Adrenal gland (tissue), 9 donors: ENCODE measurements at regions not wholly inside any gene's neighbourhood (a gene's known extent, or its start where the extent isn't known, plus 50 kb on each side); places are given as distances from the start of the nearest gene placed in this dataset.
A peak's percentile ranks its signal among the peaks of the same experiment; 100 is the strongest.

ENCODE experiments used
- DNase-seq, 7 donors: peaks; one replicate each; pipeline ENCODE4 v3.0.0-alpha.2; 2019 to 2020
- H3K27ac ChIP-seq, 5 donors: fragments of 200-600 bp; sonication (generic) in 4 of 5; 1 replicate in 3 of 5; 2 replicates in 2 of 5; pipeline versions ENCODE4 v1.5.1 to v1.8.0; 2016 to 2020; ENCODE audit warnings: mild to moderate bottlenecking in 1 of 5
- H3K27me3 ChIP-seq: fragments of 200-600 bp; 2 replicates; pipeline ENCODE4 v1.8.0; 2021
- H3K36me3 ChIP-seq, 2 donors: fragments of 200-600 bp; replicated peaks in 1 of 2; 1 replicate in 1 of 2; 2 replicates in 1 of 2; pipeline versions ENCODE4 v1.5.1 to v1.8.0; 2018 to 2022
- H3K4me1 ChIP-seq, 2 donors: fragments of 200-600 bp; replicated peaks in 1 of 2; 1 replicate in 1 of 2; 2 replicates in 1 of 2; pipeline versions ENCODE4 v1.5.1 to v1.8.0; 2018 to 2021
- H3K4me3 ChIP-seq, 4 donors: fragments of 200-600 bp; sonication (generic) in 3 of 4; one replicate each; pipeline ENCODE4 v1.5.1; 2016 to 2018
- H3K9me3 ChIP-seq, 3 donors: fragments of 200-600 bp; sonication (generic) in 1 of 3; replicated peaks in 1 of 3; 1 replicate in 2 of 3; 2 replicates in 1 of 3; pipeline versions ENCODE4 v1.5.1 to v1.8.0; 2016 to 2021
- POLR2A ChIP-seq, 2 donors: fragments of 450-650 bp; IDR thresholded peaks; one replicate each; pipeline ENCODE4 v1.6.1; 2017; ENCODE audit warnings: antibody characterized with exemption in 2 of 2, mild to moderate bottlenecking in 2 of 2, moderate library complexity in 1 of 2
- WGBS, 4 donors: extraction: QIAGEN DNeasy Blood & Tissue Kit in 2 of 4; methylation state at CpG; one replicate each; pipeline versions ENCODE4 v1.1.5 to v1.1.7; 2013 to 2017; 5-methylcytosine and 5-hydroxymethylcytosine counted together
- intact Hi-C, 2 donors: fragments of 100-400 bp; cut with DNase I; formaldehyde crosslinking; loops; one replicate each; pipeline versions ENCODE4 v1.14.1 to v1.15.0; 2022 to 2023
- TF ChIP-seq, protein P1 (sequence below), 6 experiments: fragments of 450-650 bp in 4 of 6; fragments of 200-600 bp in 2 of 6; sonication (generic) in 1 of 6; IDR thresholded peaks; 1 replicate in 5 of 6; 2 replicates in 1 of 6; pipeline versions ENCODE4 v1.5.1 to v1.8.0; 2016 to 2021; ENCODE audit warnings: antibody characterized with exemption in 6 of 6, mild to moderate bottlenecking in 2 of 6, moderate library complexity in 1 of 6
- donor health status: healthy with polysubstance abuse.
- donor health status: Bipolar disorder and iron deficiency.
- donor health status: DM: yes; HTN: yes; CAD: no.
- donor health status: DM: no; HTN: no; CAD: no.
- donor health status: DM: no; HTN: no; CAD: no.

DNA sequence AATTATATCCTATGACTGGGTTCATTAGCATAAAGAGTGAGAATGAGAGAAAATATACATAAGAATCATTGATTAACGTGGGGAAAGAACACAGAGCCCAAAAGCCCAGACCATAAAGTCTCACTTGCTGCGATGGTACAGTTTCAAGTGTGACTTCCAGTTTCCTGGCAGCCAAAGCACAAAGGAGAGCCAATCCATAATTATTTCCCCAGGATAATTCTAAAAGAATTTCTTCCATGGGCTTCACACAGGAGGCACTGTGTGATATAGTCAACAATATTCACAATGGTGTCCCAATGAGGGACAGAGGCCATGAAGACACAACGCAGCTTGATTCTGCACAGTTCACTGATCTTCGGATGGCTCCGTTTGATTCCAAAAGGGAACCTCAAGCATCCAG, 321.6 kb downstream of the PLPP3 start:
- TF ChIP-seq, protein P1, sequence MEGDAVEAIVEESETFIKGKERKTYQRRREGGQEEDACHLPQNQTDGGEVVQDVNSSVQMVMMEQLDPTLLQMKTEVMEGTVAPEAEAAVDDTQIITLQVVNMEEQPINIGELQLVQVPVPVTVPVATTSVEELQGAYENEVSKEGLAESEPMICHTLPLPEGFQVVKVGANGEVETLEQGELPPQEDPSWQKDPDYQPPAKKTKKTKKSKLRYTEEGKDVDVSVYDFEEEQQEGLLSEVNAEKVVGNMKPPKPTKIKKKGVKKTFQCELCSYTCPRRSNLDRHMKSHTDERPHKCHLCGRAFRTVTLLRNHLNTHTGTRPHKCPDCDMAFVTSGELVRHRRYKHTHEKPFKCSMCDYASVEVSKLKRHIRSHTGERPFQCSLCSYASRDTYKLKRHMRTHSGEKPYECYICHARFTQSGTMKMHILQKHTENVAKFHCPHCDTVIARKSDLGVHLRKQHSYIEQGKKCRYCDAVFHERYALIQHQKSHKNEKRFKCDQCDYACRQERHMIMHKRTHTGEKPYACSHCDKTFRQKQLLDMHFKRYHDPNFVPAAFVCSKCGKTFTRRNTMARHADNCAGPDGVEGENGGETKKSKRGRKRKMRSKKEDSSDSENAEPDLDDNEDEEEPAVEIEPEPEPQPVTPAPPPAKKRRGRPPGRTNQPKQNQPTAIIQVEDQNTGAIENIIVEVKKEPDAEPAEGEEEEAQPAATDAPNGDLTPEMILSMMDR (IDR thresholded peaks at IDR 0.05) = no peak
- no peak for TF ChIP-seq POLR2A (IDR thresholded peaks at IDR 0.05)
- intact Hi-C loops = no loop called here
- H3K27me3 ChIP-seq = no peaks in the 10 kb centered on the region
- H3K4me1 ChIP-seq = peaks cover 9 to 17% of the 10 kb centered on the region in 2 donors
- no peaks in the 10 kb centered on the region for H3K9me3 ChIP-seq
- no peak overlapping the region for H3K27ac ChIP-seq
- 87 to 94% (median 89%) methylated on average over 5 of the region's 5 CpGs for WGBS, 4 donors
- H3K36me3 ChIP-seq = no peaks in the 10 kb centered on the region
- DNase-seq = no peak
- H3K4me3 ChIP-seq = no peak overlapping the region

DNA sequence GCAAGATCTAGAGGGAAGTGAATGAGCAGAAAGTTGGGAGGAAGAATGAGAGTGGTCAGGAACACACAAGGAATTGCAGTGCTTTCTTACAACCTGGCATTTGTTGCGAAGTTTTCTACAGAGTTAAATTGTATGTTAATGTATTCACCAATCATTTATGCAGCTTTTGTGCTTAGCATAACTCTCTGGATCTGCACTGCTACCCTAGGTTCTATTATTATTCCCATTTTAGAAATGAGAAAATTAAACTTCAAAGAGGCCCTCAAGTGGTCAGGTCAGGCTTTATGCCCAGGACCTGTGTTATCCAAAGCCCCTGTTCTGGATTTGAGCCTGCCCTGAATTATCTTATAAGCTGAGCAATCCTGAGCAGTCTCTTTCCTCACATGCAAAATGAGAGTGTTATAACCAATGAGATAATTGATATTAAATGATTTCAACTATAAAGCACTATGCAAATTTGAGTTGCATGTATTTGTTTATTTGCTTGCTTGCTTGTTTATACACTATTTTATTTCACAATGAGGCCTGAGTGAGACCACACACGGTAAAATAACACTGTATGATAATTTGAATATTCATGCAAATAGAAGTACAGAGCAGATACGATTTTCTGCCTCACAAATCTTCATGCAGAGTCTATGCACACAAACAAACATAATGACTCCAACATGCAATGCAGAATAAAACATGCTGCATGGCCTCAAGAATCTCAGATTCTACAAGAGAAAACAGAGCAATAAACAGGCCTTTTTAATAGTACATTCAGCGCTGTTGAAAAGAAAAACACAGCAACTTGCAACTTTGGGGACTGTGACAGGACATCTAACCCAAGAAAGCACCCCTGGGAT, 323.0 kb downstream of the PLPP3 start:
- no peak for DNase-seq
- Histone ChIP-seq H3K27me3 (no peaks in the 10 kb centered on the region), H3K9me3 (no peaks in the 10 kb centered on the region), H3K4me1 (peaks cover 9 to 17% of the 10 kb centered on the region in 2 donors), H3K4me3 (no peak overlapping the region), H3K27ac (peak overlapping the region in 1 of 5 donors; percentile 70), H3K36me3 (no peaks in the 10 kb centered on the region)
- 72 to 83% (median 78%) methylated on average over 4 of the region's 4 CpGs for WGBS, 4 donors
- intact Hi-C loops = no loop called here
- TF ChIP-seq, protein P1 (IDR thresholded peaks at IDR 0.05) = no peak

DNA sequence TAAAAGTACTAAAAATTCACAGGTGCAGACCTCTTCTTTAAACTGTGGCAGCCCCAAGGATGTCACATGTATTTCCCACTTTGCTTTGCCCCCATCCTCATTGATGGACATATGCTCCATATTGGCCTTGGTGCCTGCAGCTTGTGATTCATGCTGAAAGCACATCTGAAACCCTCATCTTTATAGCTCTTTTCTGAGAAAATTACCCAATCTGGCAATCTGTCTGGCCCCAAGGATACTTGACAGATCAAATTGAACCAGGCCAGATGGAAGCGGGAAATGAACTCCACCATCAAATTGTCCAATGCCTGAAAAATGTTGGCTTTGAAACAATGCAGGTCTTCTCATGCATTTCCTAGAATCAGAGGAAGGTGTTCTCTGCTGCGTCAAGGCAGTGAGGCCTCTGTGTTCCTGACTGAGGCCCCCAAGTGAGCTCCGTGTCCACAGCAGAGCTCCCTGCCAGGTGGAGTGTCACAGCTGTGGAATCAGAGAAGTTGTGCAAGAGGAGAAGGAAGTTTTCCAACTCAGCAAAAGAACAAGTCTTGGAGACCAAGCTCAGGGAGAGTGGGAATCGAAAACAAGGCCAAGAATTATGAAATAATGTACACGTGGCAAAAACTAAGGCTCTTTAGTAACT, 323.7 kb downstream of the PLPP3 start:
- peak; percentile 36 to 77 (median 63) for DNase-seq
- TF ChIP-seq, protein P1 (IDR thresholded peaks at IDR 0.05) = no peak
- TF ChIP-seq POLR2A (IDR thresholded peaks at IDR 0.05) = no peak
- H3K9me3 ChIP-seq = no peaks in the 10 kb centered on the region
- peaks cover 9 to 17% of the 10 kb centered on the region in 2 donors for H3K4me1 ChIP-seq
- no peaks in the 10 kb centered on the region for H3K36me3 ChIP-seq
- H3K27me3 ChIP-seq = no peaks in the 10 kb centered on the region
- no peak overlapping the region for H3K4me3 ChIP-seq
- H3K27ac ChIP-seq = peak overlapping the region in 2 of 5 donors; percentile 51 to 70
- 31 to 37% (median 36%) methylated on average over 5 of the region's 5 CpGs for WGBS, 4 donors
- intact Hi-C loops = no loop called here

DNA sequence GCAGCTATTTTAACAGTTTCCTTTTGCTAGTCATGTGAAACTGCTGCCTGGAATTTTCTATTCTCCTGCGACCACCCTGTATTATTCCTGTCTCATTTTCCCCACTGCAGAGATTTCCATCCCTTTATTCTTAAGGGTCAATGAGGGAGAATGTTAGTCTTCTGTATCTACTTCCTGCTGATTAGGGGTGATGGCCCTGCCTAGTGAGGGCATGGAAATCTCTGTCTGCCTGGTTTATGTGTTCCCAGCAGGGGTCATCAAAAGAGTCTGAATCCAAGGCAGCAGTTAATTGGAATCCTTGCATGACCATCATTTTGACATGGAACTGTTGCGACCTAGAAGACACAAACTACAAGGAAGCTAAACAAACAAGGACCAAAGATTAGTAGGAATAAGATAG, 325.2 kb downstream of the PLPP3 start:
- TF ChIP-seq POLR2A (IDR thresholded peaks at IDR 0.05) = no peak
- TF ChIP-seq, protein P1 (IDR thresholded peaks at IDR 0.05) = no peak
- no peak for DNase-seq
- intact Hi-C loops = no loop called here
- Histone ChIP-seq H3K27me3 (no peaks in the 10 kb centered on the region), H3K4me3 (no peak overlapping the region), H3K9me3 (no peaks in the 10 kb centered on the region), H3K4me1 (peaks cover 9 to 17% of the 10 kb centered on the region in 2 donors), H3K27ac (no peak overlapping the region), H3K36me3 (no peaks in the 10 kb centered on the region)
- WGBS, 4 donors = 87 to 93% (median 90%) methylated on average over 2 of the region's 2 CpGs
